DND-41 (cell line): ENCODE measurements at regions not wholly inside any gene's neighbourhood (a gene's known extent, or its start where the extent isn't known, plus 50 kb on each side); places are given as distances from the start of the nearest gene placed in this dataset.

Experiments used
- ATAC-seq: fragments of 200-7000 bp; cut with Tn5 transposase; 3 replicates; pipeline ENCODE4 v1.9.1; 2021; ENCODE audit warnings: low read depth; ENCODE audit not compliant: insufficient read depth
- DNase-seq: peaks from one replicate; pipeline ENCODE4 v3.0.0-alpha.2; 2020
- H2AFZ ChIP-seq: 2 replicates; pipeline ENCODE4 v1.6.0; 2012; ENCODE audit warnings: low read depth, low read length
- H3K27ac ChIP-seq: 2 replicates; pipeline ENCODE4 v1.5.1; 2012; ENCODE audit warnings: low read length, inconsistent platforms
- H3K27me3 ChIP-seq: fragments of 200-600 bp; sonication (generic); 2 replicates; pipeline ENCODE4 v1.6.0; 2012; ENCODE audit warnings: low read length, mild to moderate bottlenecking, inconsistent platforms; ENCODE audit not compliant: insufficient read depth, poor library complexity
- H3K36me3 ChIP-seq: 2 replicates; pipeline ENCODE4 v1.5.1; 2012; ENCODE audit warnings: low read length, inconsistent platforms; ENCODE audit not compliant: insufficient read depth
- H3K4me1 ChIP-seq: 2 replicates; pipeline ENCODE4 v1.5.1; 2012; ENCODE audit warnings: mild to moderate bottlenecking, low read length; ENCODE audit not compliant: insufficient read depth
- H3K4me2 ChIP-seq: 2 replicates; pipeline ENCODE4 v1.6.0; 2012; ENCODE audit warnings: mild to moderate bottlenecking, moderate library complexity, low read length, inconsistent platforms; ENCODE audit not compliant: insufficient read depth
- H3K4me3 ChIP-seq, 2 experiments: fragments of 200-600 bp in 1 of 2; shearing (Covaris generic) in 1 of 2; 2 replicates each; pipeline ENCODE4 v1.5.1; 2012 to 2016; ENCODE audit warnings: inconsistent platforms in 2 of 2, low read length in 2 of 2, mild to moderate bottlenecking in 2 of 2, low read depth in 1 of 2, moderate library complexity in 1 of 2
- H3K79me2 ChIP-seq: 2 replicates; pipeline ENCODE4 v1.6.0; 2012; ENCODE audit warnings: low read length, inconsistent platforms; ENCODE audit not compliant: insufficient read depth
- H3K9ac ChIP-seq: 2 replicates; pipeline ENCODE4 v1.6.0; 2012; ENCODE audit warnings: low read depth, mild to moderate bottlenecking, inconsistent platforms, low read length, moderate library complexity
- H3K9me3 ChIP-seq: 2 replicates; pipeline ENCODE4 v1.5.1; 2012; ENCODE audit warnings: low read length, moderate library complexity, mild to moderate bottlenecking, inconsistent platforms; ENCODE audit not compliant: insufficient read depth, severe bottlenecking
- H4K20me1 ChIP-seq: 2 replicates; pipeline ENCODE4 v1.6.0; 2012; ENCODE audit warnings: low read length; ENCODE audit not compliant: insufficient read depth
- CTCF ChIP-seq: IDR thresholded peaks from 2 replicates; pipeline ENCODE4 v1.5.1; 2012; ENCODE audit warnings: borderline replicate concordance, low read length, moderate library complexity, mild to moderate bottlenecking; ENCODE audit not compliant: poor library complexity, severe bottlenecking; ENCODE audit errors: extremely low read depth
- EZH2 ChIP-seq: IDR thresholded peaks from 3 replicates; pipeline ENCODE4 v1.6.1; 2012; ENCODE audit warnings: borderline replicate concordance, low read depth, mild to moderate bottlenecking, moderate library complexity, low read length, inconsistent platforms; ENCODE audit not compliant: severe bottlenecking

DNA sequence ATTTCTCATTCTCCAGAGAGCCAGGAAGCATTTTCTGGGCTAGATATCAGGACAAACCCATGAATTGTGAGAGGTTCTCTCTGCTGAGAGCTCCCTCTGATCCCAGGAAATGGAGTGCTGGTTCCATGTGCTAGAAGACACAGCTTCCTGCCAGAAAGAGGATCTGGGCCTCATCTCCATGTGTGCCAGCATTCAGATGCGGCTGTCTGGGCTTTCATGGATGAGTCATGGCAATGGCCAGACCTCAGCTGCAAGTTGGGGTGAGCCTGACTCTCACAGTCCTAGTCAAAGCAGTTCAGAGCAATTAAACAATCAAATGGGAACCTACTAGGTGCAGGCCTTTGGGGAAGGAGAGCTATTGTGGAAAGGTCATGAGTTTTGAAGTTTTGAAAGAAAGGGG, 82.3 kb upstream of the EED start:
- TF ChIP-seq EZH2 (no peak), CTCF (no peak)
- no peak overlapping the region for H3K9ac ChIP-seq
- ATAC-seq (no peak), DNase-seq (no peak)
- H3K4me1 ChIP-seq: no peaks in the 10 kb centered on the region
- no peak overlapping the region for H2AFZ ChIP-seq
- H3K36me3 ChIP-seq: no peaks in the 10 kb centered on the region
- no peaks in the 10 kb centered on the region for H3K79me2 ChIP-seq
- no peak overlapping the region for H3K4me3 ChIP-seq
- no peaks in the 10 kb centered on the region for H3K27me3 ChIP-seq
- no peak overlapping the region for H3K27ac ChIP-seq
- no peak overlapping the region for H3K4me2 ChIP-seq
- no peaks in the 10 kb centered on the region for H4K20me1 ChIP-seq
- H3K9me3 ChIP-seq: no peaks in the 10 kb centered on the region

- H2AFZ ChIP-seq: no peak overlapping the region
- no peak for ATAC-seq
- no peak for DNase-seq
- no peaks in the 10 kb centered on the region for H3K79me2 ChIP-seq
- H3K9ac ChIP-seq: no peak overlapping the region
- no peak overlapping the region for H3K4me2 ChIP-seq
- no peaks in the 10 kb centered on the region for H3K4me1 ChIP-seq
- H3K27me3 ChIP-seq: no peaks in the 10 kb centered on the region
- no peaks in the 10 kb centered on the region for H4K20me1 ChIP-seq
- no peak overlapping the region for H3K4me3 ChIP-seq
- H3K36me3 ChIP-seq: no peaks in the 10 kb centered on the region
- TF ChIP-seq CTCF (no peak), EZH2 (no peak)
- no peak overlapping the region for H3K27ac ChIP-seq
- no peaks in the 10 kb centered on the region for H3K9me3 ChIP-seq
Measured at GRCh38 chr11:86161837-86162236, 82.7 kb upstream of the EED start.

DNA sequence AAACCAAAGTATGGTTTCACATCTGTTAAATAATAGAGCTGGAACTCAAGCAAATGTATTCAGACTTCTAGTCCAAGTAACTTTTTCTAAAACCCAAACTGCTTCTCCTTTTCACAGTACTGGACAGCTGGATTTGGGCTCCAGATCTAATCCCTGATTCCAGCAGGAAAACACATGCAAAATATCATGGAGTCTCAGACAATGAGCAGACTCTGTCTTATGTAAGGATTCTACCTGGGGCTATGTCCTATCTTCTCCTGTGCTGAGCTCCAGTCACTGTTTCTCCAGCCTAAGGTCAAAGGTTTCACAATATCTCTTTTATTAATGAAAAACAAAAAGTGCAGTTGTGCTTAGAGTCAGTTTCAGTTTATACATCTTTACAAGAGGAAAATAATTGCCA, 83.2 kb upstream of the EED start:
- no peak for DNase-seq
- no peak for TF ChIP-seq EZH2
- no peak for TF ChIP-seq CTCF
- H3K36me3 ChIP-seq: no peaks in the 10 kb centered on the region
- no peak overlapping the region for H3K4me3 ChIP-seq
- H3K4me2 ChIP-seq: no peak overlapping the region
- H4K20me1 ChIP-seq: no peaks in the 10 kb centered on the region
- H3K9ac ChIP-seq: no peak overlapping the region
- H3K27me3 ChIP-seq: no peaks in the 10 kb centered on the region
- no peak for ATAC-seq
- H3K27ac ChIP-seq: no peak overlapping the region
- no peaks in the 10 kb centered on the region for H3K4me1 ChIP-seq
- H2AFZ ChIP-seq: no peak overlapping the region
- H3K79me2 ChIP-seq: no peaks in the 10 kb centered on the region
- no peaks in the 10 kb centered on the region for H3K9me3 ChIP-seq

- no peak overlapping the region for H2AFZ ChIP-seq
- no peaks in the 10 kb centered on the region for H3K79me2 ChIP-seq
- no peaks in the 10 kb centered on the region for H3K27me3 ChIP-seq
- TF ChIP-seq CTCF (no peak), EZH2 (no peak)
- no peak overlapping the region for H3K9ac ChIP-seq
- ATAC-seq (no peak), DNase-seq (no peak)
- H4K20me1 ChIP-seq: no peaks in the 10 kb centered on the region
- H3K4me2 ChIP-seq: no peak overlapping the region
- H3K4me3 ChIP-seq: no peak overlapping the region
- H3K36me3 ChIP-seq: no peaks in the 10 kb centered on the region
- H3K27ac ChIP-seq: no peak overlapping the region
- no peaks in the 10 kb centered on the region for H3K4me1 ChIP-seq
- no peaks in the 10 kb centered on the region for H3K9me3 ChIP-seq
Measured at GRCh38 chr11:86160541-86161149, 83.9 kb upstream of the EED start.
